HCT116 (cell line): ENCODE measurements at regions not wholly inside any gene's neighbourhood (a gene's known extent, or its start where the extent isn't known, plus 50 kb on each side); places are given as distances from the start of the nearest gene placed in this dataset.

Source experiments
- ATAC-seq: fragments of 200-7000 bp; cut with Tn5 transposase; 2 replicates; pipeline ENCODE4 v1.9.1; 2020; ENCODE audit warnings: mild to moderate bottlenecking, moderate library complexity
- BruUV-seq: library from RNA; stranded (reverse); fragments of 400-500 nt; replicated peaks from 2 replicates; lab custom pipeline; 2021; lab: Mats Ljungman, UMichigan
- CTCF ChIA-PET: fragments of 300-600 bp; sonication (Branson Sonifier 250); formaldehyde crosslinking; loops from one replicate; lab custom pipeline; 2021; ENCODE audit warnings: antibody characterized with exemption; lab: Charles Lee
- POLR2A ChIA-PET: fragments of 300-600, 350-600 bp; sonication (Branson Sonifier 250); formaldehyde crosslinking; loops from one replicate; lab custom pipeline; 2021; ENCODE audit warnings: antibody characterized with exemption; lab: Charles Lee
- RAD21 ChIA-PET, 2 experiments: fragments of 300-600 bp; sonication (Branson Sonifier 250); formaldehyde crosslinking; loops; one replicate each; lab custom pipeline; 2023; ENCODE audit warnings: low total read pairs in 2 of 2; ENCODE audit not compliant: uncharacterized antibody in 2 of 2, unreplicated experiment in 2 of 2, low non-redundant PET in 1 of 2; lab: Charles Lee
- DNase-seq: peaks from one replicate; pipeline ENCODE4 v3.0.0-alpha.2; 2010; ENCODE audit warnings: low read depth, low spot score
- H2AFZ ChIP-seq: fragments of 200-600 bp; shearing (Covaris generic), sonication (generic); 2 replicates; pipeline ENCODE4 v1.6.1; 2017; ENCODE audit warnings: low read depth, mixed run types, mixed read lengths, antibody characterized with exemption, low read length; ENCODE audit not compliant: poor library complexity, severe bottlenecking
- H3K27ac ChIP-seq: 2 replicates; pipeline ENCODE4 v1.5.1; 2012; ENCODE audit warnings: low read depth, low read length
- H3K27me3 ChIP-seq: fragments of 200-600 bp; sonication (generic); 2 replicates; pipeline ENCODE4 v1.6.1; 2016; ENCODE audit warnings: mixed run types, low read length, mixed read lengths; ENCODE audit not compliant: insufficient read depth
- H3K36me3 ChIP-seq, 2 experiments: fragments of 200-500 bp in 1 of 2; fragments of 200-600 bp in 1 of 2; sonication (Bioruptor generic) in 1 of 2; sonication (generic) in 1 of 2; 2 replicates each; pipeline versions ENCODE4 v1.5.1 to v1.6.1; 2014 to 2016; ENCODE audit warnings: low read length in 2 of 2, inconsistent platforms in 1 of 2, mixed read lengths in 1 of 2, mixed run types in 1 of 2; ENCODE audit not compliant: insufficient read depth in 2 of 2, control insufficient read depth in 1 of 2
- H3K4me1 ChIP-seq, 2 experiments: fragments of 200-600 bp in 1 of 2; sonication (generic) in 1 of 2; 2 replicates each; pipeline versions ENCODE4 v1.5.1 to v1.6.1; 2012 to 2017; ENCODE audit warnings: low read length in 2 of 2, inconsistent platforms in 1 of 2, mild to moderate bottlenecking in 1 of 2, mixed read lengths in 1 of 2, mixed run types in 1 of 2, moderate library complexity in 1 of 2; ENCODE audit not compliant: insufficient read depth in 2 of 2, control insufficient read depth in 1 of 2
- H3K4me2 ChIP-seq: fragments of 200-600 bp; sonication (generic); 2 replicates; pipeline ENCODE4 v1.6.1; 2017; ENCODE audit warnings: mixed run types, low read length, mixed read lengths
- H3K4me3 ChIP-seq, 2 experiments: fragments of 200-600 bp in 1 of 2; sonication (generic) in 1 of 2; replicated peaks in 1 of 2; 2 replicates each; pipeline ENCODE4 v1.5.1; 2011 to 2016; ENCODE audit warnings: low read length in 2 of 2, control low read depth in 1 of 2, low read depth in 1 of 2, mild to moderate bottlenecking in 1 of 2, mixed read lengths in 1 of 2, mixed run types in 1 of 2
- H3K79me2 ChIP-seq: fragments of 200-600 bp; sonication (generic); 2 replicates; pipeline ENCODE4 v1.6.1; 2017; ENCODE audit warnings: mild to moderate bottlenecking, mixed run types, low read length, moderate library complexity, mixed read lengths; ENCODE audit not compliant: insufficient read depth
- H3K9ac ChIP-seq: fragments of 200-600 bp; sonication (generic); 2 replicates; pipeline ENCODE4 v1.6.1; 2016; ENCODE audit warnings: low read length, mixed read lengths
- H3K9me2 ChIP-seq: fragments of 200-600 bp; sonication (generic), shearing (Covaris generic); 2 replicates; pipeline ENCODE4 v1.6.1; 2017; ENCODE audit warnings: mixed run types, mild to moderate bottlenecking, moderate library complexity; ENCODE audit not compliant: insufficient read depth
- H3K9me3 ChIP-seq, 2 experiments: fragments of 200-500 bp in 1 of 2; fragments of 200-600 bp in 1 of 2; sonication (Bioruptor generic) in 1 of 2; sonication (generic) in 1 of 2; 2 replicates each; pipeline ENCODE4 v1.6.1; 2014 to 2017; ENCODE audit warnings: low read length in 2 of 2, mixed read lengths in 2 of 2, inconsistent platforms in 1 of 2, low read depth in 1 of 2, mild to moderate bottlenecking in 1 of 2, mixed run types in 1 of 2, moderate library complexity in 1 of 2; ENCODE audit not compliant: control insufficient read depth in 1 of 2, insufficient read depth in 1 of 2
- H4K20me1 ChIP-seq: fragments of 200-600 bp; sonication (generic), shearing (Covaris generic); 2 replicates; pipeline ENCODE4 v1.6.1; 2017; ENCODE audit warnings: mixed run types, mild to moderate bottlenecking, moderate library complexity; ENCODE audit not compliant: insufficient read depth
- CBX3 ChIP-seq: IDR thresholded peaks from 2 replicates; pipeline ENCODE4 v1.6.1; 2012; ENCODE audit warnings: low read depth
- EGR1 ChIP-seq: IDR thresholded peaks from 2 replicates; pipeline ENCODE4 v1.6.1; 2012; ENCODE audit warnings: low read depth
- ELF1 ChIP-seq: IDR thresholded peaks from 2 replicates; pipeline ENCODE4 v1.6.1; 2012; ENCODE audit warnings: low read depth, borderline replicate concordance
- FOSL1 ChIP-seq: IDR thresholded peaks from 2 replicates; pipeline ENCODE4 v1.6.1; 2012; ENCODE audit warnings: low read depth
- POLR2A ChIP-seq: IDR thresholded peaks from 2 replicates; pipeline ENCODE4 v1.7.0; 2011; ENCODE audit warnings: borderline replicate concordance; ENCODE audit not compliant: insufficient read depth, insufficient read length; ENCODE audit errors: extremely low read depth
- POLR2AphosphoS5 ChIP-seq: IDR thresholded peaks from 2 replicates; pipeline ENCODE4 v1.6.1; 2011; ENCODE audit warnings: mild to moderate bottlenecking, low read depth, low read length, moderate library complexity
- RAD21 ChIP-seq: IDR thresholded peaks from 2 replicates; pipeline ENCODE4 v1.6.1; 2012; ENCODE audit warnings: low read depth, mild to moderate bottlenecking
- SP1 ChIP-seq: IDR thresholded peaks from 2 replicates; pipeline ENCODE4 v1.6.1; 2012; ENCODE audit warnings: low read depth
- TCF7L2 ChIP-seq: IDR thresholded peaks from 2 replicates; pipeline ENCODE4 v1.7.0; 2011; ENCODE audit warnings: borderline replicate concordance, inconsistent platforms; ENCODE audit not compliant: insufficient read depth, insufficient read length; ENCODE audit errors: extremely low read depth
- YY1 ChIP-seq: IDR thresholded peaks from 2 replicates; pipeline ENCODE4 v1.6.1; 2011; ENCODE audit warnings: low read length, low read depth, moderate library complexity, mild to moderate bottlenecking; ENCODE audit not compliant: insufficient replicate concordance; ENCODE audit errors: extremely low read depth
- ZFX ChIP-seq: fragments of 450-650 bp; IDR thresholded peaks from 2 replicates; pipeline ENCODE4 v1.6.1; 2017
- intact Hi-C: fragments of 100-400 bp; cut with micrococcal nuclease; formaldehyde crosslinking; loops from 2 replicates; pipeline ENCODE4 v1.10.0; 2022
- TF ChIP-seq, protein P1 (sequence below): IDR thresholded peaks from 2 replicates; pipeline ENCODE4 v1.6.1; 2012
- TF ChIP-seq, protein P2 (sequence below), 3 experiments: fragments of 200-600 bp in 1 of 3; sonication (generic) in 1 of 3; IDR thresholded peaks in 2 of 3; conservative IDR thresholded peaks in 1 of 3; 2 replicates each; pipeline ENCODE4 v1.5.1; 2012 to 2017; ENCODE audit warnings: low read depth in 2 of 3, low read length in 2 of 3, antibody characterized with exemption in 1 of 3, borderline replicate concordance in 1 of 3, control low read depth in 1 of 3, mild to moderate bottlenecking in 1 of 3, mixed read lengths in 1 of 3, mixed run types in 1 of 3, moderate library complexity in 1 of 3; ENCODE audit not compliant: insufficient read depth in 1 of 3
- TF ChIP-seq, protein P3 (sequence below): IDR thresholded peaks from 2 replicates; pipeline ENCODE4 v1.6.1; 2012; ENCODE audit warnings: low read depth

DNA sequence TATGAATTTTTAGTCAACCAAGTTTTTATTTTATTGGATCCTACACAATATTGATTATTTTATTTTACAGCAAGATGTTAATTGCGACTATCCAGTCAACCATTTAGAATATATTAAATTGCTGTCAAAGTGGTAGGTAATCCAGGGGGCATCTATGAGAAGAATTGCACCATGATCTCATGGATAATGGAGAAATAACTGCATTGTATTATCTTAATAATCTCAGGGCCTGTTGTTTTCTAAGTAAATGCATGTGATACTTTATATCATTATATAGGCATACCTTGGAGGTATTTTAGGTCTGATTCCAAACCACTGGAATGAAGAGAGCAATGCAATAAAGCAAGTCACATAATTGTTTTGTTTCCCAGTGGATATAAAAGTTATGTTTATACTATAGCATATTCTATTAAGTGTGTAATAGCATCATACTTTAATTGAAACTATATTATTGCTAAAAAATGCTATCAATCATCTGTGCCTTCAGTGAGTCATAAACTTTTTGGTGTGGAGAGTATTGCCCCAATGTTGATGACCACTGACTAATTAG is 595.4 kb upstream of the CHORDC1 start:
- H3K4me1 ChIP-seq = no peaks in the 10 kb centered on the region
- no peak overlapping the region for H2AFZ ChIP-seq
- no peaks in the 10 kb centered on the region for H3K79me2 ChIP-seq
- no peaks in the 10 kb centered on the region for H3K9me2 ChIP-seq
- H3K9me3 ChIP-seq = peaks cover 5 to 13% of the 10 kb centered on the region in 2 experiments; a peak in 2 of 4 replicates
- TF ChIP-seq POLR2A (no peak), CBX3 (no peak), RAD21 (no peak), ELF1 (no peak), FOSL1 (no peak), TCF7L2 (no peak), EGR1 (no peak), ZFX (no peak), SP1 (no peak), POLR2AphosphoS5 (no peak), YY1 (no peak)
- TF ChIP-seq, protein P1, sequence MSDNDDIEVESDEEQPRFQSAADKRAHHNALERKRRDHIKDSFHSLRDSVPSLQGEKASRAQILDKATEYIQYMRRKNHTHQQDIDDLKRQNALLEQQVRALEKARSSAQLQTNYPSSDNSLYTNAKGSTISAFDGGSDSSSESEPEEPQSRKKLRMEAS = no peak
- TF ChIP-seq, protein P2, sequence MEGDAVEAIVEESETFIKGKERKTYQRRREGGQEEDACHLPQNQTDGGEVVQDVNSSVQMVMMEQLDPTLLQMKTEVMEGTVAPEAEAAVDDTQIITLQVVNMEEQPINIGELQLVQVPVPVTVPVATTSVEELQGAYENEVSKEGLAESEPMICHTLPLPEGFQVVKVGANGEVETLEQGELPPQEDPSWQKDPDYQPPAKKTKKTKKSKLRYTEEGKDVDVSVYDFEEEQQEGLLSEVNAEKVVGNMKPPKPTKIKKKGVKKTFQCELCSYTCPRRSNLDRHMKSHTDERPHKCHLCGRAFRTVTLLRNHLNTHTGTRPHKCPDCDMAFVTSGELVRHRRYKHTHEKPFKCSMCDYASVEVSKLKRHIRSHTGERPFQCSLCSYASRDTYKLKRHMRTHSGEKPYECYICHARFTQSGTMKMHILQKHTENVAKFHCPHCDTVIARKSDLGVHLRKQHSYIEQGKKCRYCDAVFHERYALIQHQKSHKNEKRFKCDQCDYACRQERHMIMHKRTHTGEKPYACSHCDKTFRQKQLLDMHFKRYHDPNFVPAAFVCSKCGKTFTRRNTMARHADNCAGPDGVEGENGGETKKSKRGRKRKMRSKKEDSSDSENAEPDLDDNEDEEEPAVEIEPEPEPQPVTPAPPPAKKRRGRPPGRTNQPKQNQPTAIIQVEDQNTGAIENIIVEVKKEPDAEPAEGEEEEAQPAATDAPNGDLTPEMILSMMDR (IDR thresholded peaks at IDR 0.05 in 2 of 3, conservative IDR thresholded peaks at IDR 0.05 in 1 of 3; ENCODE audit: borderline replicate concordance in 1 of 3, insufficient read depth in 1 of 3, low read depth in 2 of 3, low read length in 2 of 3) = no peak
- TF ChIP-seq, protein P3, sequence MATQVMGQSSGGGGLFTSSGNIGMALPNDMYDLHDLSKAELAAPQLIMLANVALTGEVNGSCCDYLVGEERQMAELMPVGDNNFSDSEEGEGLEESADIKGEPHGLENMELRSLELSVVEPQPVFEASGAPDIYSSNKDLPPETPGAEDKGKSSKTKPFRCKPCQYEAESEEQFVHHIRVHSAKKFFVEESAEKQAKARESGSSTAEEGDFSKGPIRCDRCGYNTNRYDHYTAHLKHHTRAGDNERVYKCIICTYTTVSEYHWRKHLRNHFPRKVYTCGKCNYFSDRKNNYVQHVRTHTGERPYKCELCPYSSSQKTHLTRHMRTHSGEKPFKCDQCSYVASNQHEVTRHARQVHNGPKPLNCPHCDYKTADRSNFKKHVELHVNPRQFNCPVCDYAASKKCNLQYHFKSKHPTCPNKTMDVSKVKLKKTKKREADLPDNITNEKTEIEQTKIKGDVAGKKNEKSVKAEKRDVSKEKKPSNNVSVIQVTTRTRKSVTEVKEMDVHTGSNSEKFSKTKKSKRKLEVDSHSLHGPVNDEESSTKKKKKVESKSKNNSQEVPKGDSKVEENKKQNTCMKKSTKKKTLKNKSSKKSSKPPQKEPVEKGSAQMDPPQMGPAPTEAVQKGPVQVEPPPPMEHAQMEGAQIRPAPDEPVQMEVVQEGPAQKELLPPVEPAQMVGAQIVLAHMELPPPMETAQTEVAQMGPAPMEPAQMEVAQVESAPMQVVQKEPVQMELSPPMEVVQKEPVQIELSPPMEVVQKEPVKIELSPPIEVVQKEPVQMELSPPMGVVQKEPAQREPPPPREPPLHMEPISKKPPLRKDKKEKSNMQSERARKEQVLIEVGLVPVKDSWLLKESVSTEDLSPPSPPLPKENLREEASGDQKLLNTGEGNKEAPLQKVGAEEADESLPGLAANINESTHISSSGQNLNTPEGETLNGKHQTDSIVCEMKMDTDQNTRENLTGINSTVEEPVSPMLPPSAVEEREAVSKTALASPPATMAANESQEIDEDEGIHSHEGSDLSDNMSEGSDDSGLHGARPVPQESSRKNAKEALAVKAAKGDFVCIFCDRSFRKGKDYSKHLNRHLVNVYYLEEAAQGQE = no peak
- TF ChIP-seq, all 23 proteins: peak for 0
- H4K20me1 ChIP-seq = no peaks in the 10 kb centered on the region
- RAD21 ChIA-PET = no interaction called here
- CTCF ChIA-PET = no interaction called here
- no peaks in the 10 kb centered on the region for H3K36me3 ChIP-seq
- no peak overlapping the region for H3K4me2 ChIP-seq
- H3K27me3 ChIP-seq = no peaks in the 10 kb centered on the region
- no peak for ATAC-seq
- no peak overlapping the region for H3K27ac ChIP-seq
- H3K4me3 ChIP-seq = no peak overlapping the region
- no peak overlapping the region for H3K9ac ChIP-seq
- intact Hi-C loops = no loop called here
- no TSS peak for BruUV-seq
- POLR2A ChIA-PET = no interaction called here
- DNase-seq = no peak
